ENCODE measurements at regions not wholly inside any gene's neighbourhood (a gene's known extent, or its start where the extent isn't known, plus 50 kb on each side); places are given as distances from the start of the nearest gene placed in this dataset.

- no peaks in the 10 kb centered on the region for H3K9me2 ChIP-seq (ENCODE audit: insufficient read depth)
- DNase-seq, result peak; percentile 45 to 83
- ChIA-PET CTCF (interaction anchor here (0.7 kb wide), 1 partner anchor 144 kb away, joined by 7 read pairs; no protein-coding TSS in a partner anchor), POLR2A (ENCODE audit: unreplicated experiment) (interaction anchor here (0.6 to 0.7 kb wide), 3 partner anchors 243 to 615 kb away, joined by 3 to 7 read pairs (median 4); partner anchors contain the start of gene RAB17)
- H3K36me3 ChIP-seq (ENCODE audit: low read depth), result no peaks in the 10 kb centered on the region
- TF ChIP-seq EZH2 (IDR thresholded peaks at IDR 0.05; ENCODE audit: low read depth) (no peak), CTCF (conservative IDR thresholded peaks at IDR 0.05) (no peak)
- H3K4me3 ChIP-seq, result no peak overlapping the region
- no peaks in the 10 kb centered on the region for H3K27me3 ChIP-seq (ENCODE audit: insufficient read depth, low read depth)
- intact Hi-C loops (cut with micrococcal nuclease; ENCODE audit: unreplicated experiment), result no loop called here
- peak overlapping the region; percentile 20 for H3K4me2 ChIP-seq
- no peak overlapping the region for H2AFZ ChIP-seq
- no TSS peak for BruUV-seq (replicated peaks)
- no peaks in the 10 kb centered on the region for H3K79me2 ChIP-seq (ENCODE audit: low read depth)
- H3F3A ChIP-seq (ENCODE audit: insufficient read depth, low read depth), result peaks cover 14% of the 10 kb centered on the region
- H3K9me3 ChIP-seq (ENCODE audit: insufficient read depth, low read depth), result 0 out of 2 replicates have a peak, but pooled peaks cover 10% of the 10 kb centered on the region
- peak overlapping the region; percentile 30; the same call in 1 of the 2 replicates for H3K27ac ChIP-seq
- no peaks in the 10 kb centered on the region for H4K20me1 ChIP-seq (ENCODE audit: insufficient read depth)
- H3K4me1 ChIP-seq (replicated peaks; ENCODE audit: insufficient read depth), result peaks cover 39% of the 10 kb centered on the region
Observed at GRCh38 chr2:237177052-237177451, 91.4 kb downstream of the COPS8 start.

GRCh38 chr2:237177986-237178385, 92.3 kb downstream of the COPS8 start:
- intact Hi-C loops (cut with micrococcal nuclease; ENCODE audit: unreplicated experiment), result no loop called here

DNA sequence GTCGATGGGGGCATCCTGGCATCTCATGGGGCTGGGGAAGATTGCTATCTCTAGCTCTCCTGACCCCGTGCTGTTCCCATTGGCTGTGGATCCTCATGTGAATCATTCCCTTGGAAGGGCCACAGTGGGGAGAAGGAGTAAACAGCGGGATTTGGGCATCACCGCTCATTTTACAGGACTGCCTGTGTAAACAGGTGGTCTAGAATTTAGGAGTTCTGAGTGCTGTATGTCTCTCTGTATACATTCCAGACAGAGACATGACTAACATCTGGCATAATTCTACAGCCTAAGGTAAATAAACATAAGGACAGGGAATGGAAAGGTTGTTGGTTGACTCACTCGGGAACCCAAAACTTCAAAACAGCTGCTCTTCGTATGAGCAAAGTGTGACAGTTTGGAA, 92.7 kb downstream of the COPS8 start:
- DNase-seq, result peak in 1 of 2 experiments; percentile 80
- Histone ChIP-seq H4K20me1 (ENCODE audit: insufficient read depth) (no peaks in the 10 kb centered on the region), H3K27me3 (ENCODE audit: insufficient read depth, low read depth) (no peaks in the 10 kb centered on the region), H3K9me3 (ENCODE audit: insufficient read depth, low read depth) (0 out of 2 replicates have a peak, but pooled peaks cover 7% of the 10 kb centered on the region), H2AFZ (no peak overlapping the region), H3F3A (ENCODE audit: insufficient read depth, low read depth) (peaks cover 14% of the 10 kb centered on the region), H3K79me2 (ENCODE audit: low read depth) (no peaks in the 10 kb centered on the region), H3K4me1 (replicated peaks; ENCODE audit: insufficient read depth) (peaks cover 42% of the 10 kb centered on the region), H3K27ac (peak overlapping the region; percentile 30; the same call in 1 of the 2 replicates), H3K9me2 (ENCODE audit: insufficient read depth) (no peaks in the 10 kb centered on the region), H3K36me3 (ENCODE audit: low read depth) (no peaks in the 10 kb centered on the region), H3K4me3 (no peak overlapping the region), H3K4me2 (peak overlapping the region; percentile 21; the same call in 1 of the 2 replicates)
- POLR2A ChIA-PET (ENCODE audit: unreplicated experiment), result interaction anchor here (0.8 kb wide), 1 partner anchor 20 kb away, joined by 9 read pairs; no protein-coding TSS in a partner anchor
- CTCF ChIA-PET, result interaction anchor here (0.5 kb wide), 1 partner anchor 516 kb away, joined by 3 read pairs; no protein-coding TSS in a partner anchor
- TF ChIP-seq EZH2 (IDR thresholded peaks at IDR 0.05; ENCODE audit: low read depth), result no peak
- no peak for TF ChIP-seq CTCF (conservative IDR thresholded peaks at IDR 0.05)
- intact Hi-C loops (cut with micrococcal nuclease; ENCODE audit: unreplicated experiment), result no loop called here
- BruUV-seq (replicated peaks), result no TSS peak

More at GRCh38 chr2:237177986-237178385, 92.3 kb downstream of the COPS8 start:
- no peaks in the 10 kb centered on the region for H3K9me2 ChIP-seq (ENCODE audit: insufficient read depth)
- ChIA-PET POLR2A (ENCODE audit: unreplicated experiment) (interaction anchor here (0.8 kb wide), 1 partner anchor 21 kb away, joined by 9 read pairs; no protein-coding TSS in a partner anchor), CTCF (no interaction called here)
- H3K27ac ChIP-seq, result peak overlapping the region; percentile 30; the same call in 1 of the 2 replicates
- no peaks in the 10 kb centered on the region for H3K79me2 ChIP-seq (ENCODE audit: low read depth)
- DNase-seq, result no peak
- peak overlapping the region; percentile 21; the same call in 1 of the 2 replicates for H3K4me2 ChIP-seq
- H2AFZ ChIP-seq, result no peak overlapping the region
- H3F3A ChIP-seq (ENCODE audit: insufficient read depth, low read depth), result peaks cover 14% of the 10 kb centered on the region
- no TSS peak for BruUV-seq (replicated peaks)
- no peak overlapping the region for H3K4me3 ChIP-seq
- no peaks in the 10 kb centered on the region for H4K20me1 ChIP-seq (ENCODE audit: insufficient read depth)
- 0 out of 2 replicates have a peak, but pooled peaks cover 7% of the 10 kb centered on the region for H3K9me3 ChIP-seq (ENCODE audit: insufficient read depth, low read depth)
- H3K27me3 ChIP-seq (ENCODE audit: insufficient read depth, low read depth), result no peaks in the 10 kb centered on the region
- TF ChIP-seq EZH2 (IDR thresholded peaks at IDR 0.05; ENCODE audit: low read depth), result no peak
- no peak for TF ChIP-seq CTCF (conservative IDR thresholded peaks at IDR 0.05)
- peaks cover 42% of the 10 kb centered on the region for H3K4me1 ChIP-seq (replicated peaks; ENCODE audit: insufficient read depth)
- H3K36me3 ChIP-seq (ENCODE audit: low read depth), result no peaks in the 10 kb centered on the region
